ENCODE measurements at regions not wholly inside any gene's neighbourhood (a gene's known extent, or its start where the extent isn't known, plus 50 kb on each side); places are given as distances from the start of the nearest gene placed in this dataset.

DNA sequence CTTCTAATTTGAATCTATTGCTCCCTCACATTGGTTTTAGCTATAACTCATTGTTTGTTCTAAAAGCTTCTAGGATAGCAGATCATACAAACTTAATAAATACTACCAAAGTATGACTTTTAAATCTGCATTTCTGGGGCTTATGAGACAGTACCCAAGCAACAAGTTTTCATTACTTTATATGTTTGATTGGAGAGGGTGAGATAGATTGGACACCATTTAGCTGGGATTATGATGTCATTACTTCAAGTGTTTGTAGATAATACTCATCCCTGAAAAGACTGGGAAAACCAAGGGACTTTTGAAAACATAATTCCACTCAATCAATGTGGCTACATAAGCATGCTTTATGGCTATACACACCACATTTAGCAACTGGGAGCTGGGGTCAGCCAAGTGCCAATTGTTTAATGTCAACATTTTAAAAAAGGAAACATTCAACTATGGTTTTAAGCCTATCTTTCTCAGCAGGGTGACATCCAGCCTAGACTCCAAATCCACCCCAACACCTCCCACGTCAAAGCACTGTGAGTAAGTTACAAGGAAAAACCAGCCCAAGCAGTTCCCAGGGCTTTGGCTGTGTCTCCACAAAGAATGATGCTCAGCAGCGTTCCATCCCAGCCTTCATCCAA is 119.9 kb downstream of the ETAA1 start:
- DNase-seq (ENCODE audit: low spot score): no peak

DNA sequence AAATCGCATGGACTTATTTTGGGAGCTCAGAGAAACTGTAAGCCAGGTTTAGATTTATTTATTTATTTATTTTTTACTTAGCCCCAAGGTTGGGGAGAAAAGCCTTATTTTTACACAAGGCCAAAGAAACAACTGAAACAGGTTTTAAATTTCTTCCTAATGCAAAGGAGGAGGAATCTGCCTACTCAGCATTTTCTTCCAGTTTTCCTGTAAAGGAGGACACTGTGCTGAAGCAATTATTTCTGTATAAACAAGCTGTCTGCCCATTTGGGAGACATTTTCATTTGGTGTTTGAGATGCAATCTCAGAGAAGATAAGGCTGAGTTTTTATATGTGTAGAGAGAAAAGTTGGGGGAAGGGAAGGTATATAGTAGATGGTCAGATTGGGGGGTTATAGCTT is 125.0 kb downstream of the ETAA1 start:
- no peak for DNase-seq (ENCODE audit: low spot score)

DNA sequence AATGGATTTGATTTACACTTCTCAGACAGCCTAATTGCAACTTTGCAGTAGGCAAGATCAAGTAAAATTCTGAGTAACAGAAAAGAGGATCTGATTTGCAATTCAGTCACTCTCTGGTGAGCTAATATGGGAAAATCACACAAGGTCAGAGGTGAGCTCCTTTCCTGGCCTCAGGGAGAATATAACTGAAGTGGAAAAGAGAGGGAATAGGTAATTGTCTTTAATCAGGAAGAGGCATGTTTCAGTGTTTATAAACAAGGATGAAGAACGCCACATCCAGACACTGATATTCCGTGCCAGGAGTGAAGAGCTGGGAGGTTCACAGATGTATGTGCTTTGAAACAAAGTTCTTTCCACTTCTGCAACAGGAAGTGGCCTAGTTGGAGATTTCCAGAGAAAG is 127.1 kb downstream of the ETAA1 start:
- DNase-seq (ENCODE audit: low spot score): no peak

DNA sequence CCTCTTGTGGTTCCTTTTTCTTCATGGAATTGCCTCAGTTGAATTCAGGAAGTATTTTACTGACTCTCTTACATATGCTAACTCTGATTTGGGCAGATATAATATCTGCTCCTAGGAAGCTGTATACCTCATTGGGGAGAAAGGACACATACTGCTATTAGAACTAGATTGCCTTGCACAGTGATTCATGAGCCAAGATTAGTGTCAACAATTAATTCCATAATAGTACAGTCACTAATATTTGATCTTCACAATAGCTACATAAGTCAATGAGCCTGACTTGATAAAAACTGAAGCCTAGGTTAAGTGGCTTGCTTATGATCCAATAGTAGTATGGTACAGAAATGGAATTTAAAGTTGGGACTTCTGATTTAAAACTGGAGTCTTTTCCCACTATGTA is 127.6 kb downstream of the ETAA1 start:
- no peak for DNase-seq (ENCODE audit: low spot score)

DNA sequence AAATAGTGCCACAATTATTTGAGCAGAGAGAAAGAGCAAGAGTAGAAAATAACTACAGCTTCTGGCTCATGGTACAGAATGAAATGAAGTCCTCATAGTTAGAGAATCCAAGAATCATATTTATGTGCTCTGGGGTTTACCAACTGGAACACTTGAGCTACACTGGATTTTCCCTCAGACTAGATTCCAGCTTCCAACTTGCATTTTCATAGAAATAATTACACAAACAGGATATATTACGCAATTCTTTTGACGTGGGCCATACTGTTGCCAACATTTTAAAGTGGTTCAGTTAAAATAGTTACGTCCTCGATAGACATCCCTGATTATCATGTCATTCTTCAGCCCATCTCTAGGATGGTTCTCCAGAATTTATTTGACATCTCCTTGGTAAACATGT is 129.2 kb downstream of the ETAA1 start:
- no peak for DNase-seq (ENCODE audit: low spot score)

DNA sequence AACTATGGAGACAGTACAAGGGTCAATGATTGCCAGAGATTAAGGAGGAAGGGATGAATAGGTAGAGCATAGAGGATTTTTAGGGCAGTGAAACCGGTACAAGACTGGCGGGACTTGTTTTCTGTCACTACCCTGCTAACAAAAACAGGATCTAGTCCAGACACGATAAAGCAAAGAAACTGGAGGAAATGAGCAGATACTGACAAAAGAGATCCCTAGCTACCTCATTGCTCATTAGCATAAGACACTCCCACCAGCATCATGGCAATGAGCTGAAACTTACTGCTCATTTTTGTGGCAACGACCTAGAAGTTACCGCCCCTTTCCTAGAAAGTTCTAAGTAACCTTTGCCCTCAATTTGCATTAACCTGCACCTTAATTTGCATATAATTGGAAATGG is 131.2 kb downstream of the ETAA1 start:
- no peak for DNase-seq (ENCODE audit: low spot score)

DNA sequence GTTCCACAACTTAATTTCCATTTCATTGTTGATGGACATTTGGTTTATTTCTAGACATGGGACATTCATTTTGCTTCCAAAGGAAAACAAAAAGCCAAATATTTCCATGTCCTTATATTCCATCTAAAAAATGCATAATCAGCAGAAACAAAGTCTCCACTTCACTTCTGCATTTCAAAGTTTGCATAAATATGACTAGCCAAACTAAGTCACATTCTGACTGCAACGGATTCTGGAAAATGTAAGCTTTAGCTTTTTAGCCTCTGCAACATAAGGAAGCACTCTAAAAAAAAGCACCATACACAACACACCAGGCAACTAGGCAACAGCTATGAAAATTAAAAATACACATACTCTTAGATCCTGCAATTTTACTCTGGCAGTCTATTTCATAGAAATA is 135.3 kb downstream of the ETAA1 start:
- DNase-seq (ENCODE audit: low spot score): no peak

DNA sequence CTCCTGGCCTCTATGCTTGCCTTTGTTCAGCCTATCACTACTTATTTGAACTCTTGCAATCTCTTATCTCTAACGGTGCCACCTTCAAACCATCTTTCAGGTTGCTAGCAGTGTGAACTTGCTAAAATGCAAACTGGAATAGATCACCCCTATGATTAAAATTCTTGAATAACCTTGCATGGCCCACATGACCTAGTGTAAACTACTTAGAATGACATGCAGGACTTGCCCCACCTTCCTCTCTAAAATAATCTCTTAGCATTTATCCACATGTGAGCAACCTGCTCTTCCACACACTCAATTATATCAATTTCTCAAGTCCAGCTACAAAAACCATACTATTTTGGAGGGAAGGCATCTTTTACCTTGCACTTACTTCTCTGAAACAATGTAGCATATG is 137.6 kb downstream of the ETAA1 start:
- no peak for DNase-seq (ENCODE audit: low spot score)

DNA sequence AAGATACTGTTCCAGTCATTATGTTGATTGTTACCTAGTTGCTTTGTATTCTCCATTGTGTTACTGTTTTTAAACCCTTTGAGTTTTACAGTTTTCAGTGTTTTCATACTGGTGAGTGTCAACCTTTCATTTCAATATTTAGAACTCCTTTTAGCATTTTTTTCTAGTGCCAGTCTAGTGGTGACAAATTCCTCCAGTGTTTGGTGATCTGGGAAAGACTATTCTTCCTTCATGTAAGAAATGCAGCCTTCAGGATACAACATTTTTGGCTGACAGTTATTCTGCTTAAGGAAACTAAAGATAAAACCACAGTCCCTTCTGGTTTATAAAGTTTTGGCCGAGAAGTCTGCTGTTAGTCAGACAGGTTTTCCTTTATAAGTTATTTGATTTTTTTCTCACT is 143.8 kb downstream of the ETAA1 start:
- no peak for DNase-seq (ENCODE audit: low spot score)

DNA sequence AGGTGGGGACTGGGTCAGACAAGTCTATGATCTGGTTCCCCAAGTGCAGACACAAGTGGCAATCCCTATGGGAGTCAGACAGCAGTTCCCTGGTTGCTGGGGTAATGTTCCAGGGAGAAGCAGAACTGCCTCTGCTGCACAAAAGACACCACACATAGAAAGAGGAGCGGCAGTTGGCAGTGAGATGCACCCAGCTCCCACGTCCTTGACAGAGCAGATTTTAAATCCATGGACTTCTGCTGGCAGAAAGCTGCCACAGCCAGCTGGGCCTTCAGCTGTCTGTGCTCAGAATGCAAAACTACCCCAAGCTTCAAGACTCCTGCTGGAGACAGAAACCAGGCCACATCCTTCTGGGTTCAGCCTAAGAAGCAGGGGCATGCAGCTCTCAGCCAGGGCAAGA is 147.2 kb downstream of the ETAA1 start:
- no peak for DNase-seq (ENCODE audit: low spot score)

DNA sequence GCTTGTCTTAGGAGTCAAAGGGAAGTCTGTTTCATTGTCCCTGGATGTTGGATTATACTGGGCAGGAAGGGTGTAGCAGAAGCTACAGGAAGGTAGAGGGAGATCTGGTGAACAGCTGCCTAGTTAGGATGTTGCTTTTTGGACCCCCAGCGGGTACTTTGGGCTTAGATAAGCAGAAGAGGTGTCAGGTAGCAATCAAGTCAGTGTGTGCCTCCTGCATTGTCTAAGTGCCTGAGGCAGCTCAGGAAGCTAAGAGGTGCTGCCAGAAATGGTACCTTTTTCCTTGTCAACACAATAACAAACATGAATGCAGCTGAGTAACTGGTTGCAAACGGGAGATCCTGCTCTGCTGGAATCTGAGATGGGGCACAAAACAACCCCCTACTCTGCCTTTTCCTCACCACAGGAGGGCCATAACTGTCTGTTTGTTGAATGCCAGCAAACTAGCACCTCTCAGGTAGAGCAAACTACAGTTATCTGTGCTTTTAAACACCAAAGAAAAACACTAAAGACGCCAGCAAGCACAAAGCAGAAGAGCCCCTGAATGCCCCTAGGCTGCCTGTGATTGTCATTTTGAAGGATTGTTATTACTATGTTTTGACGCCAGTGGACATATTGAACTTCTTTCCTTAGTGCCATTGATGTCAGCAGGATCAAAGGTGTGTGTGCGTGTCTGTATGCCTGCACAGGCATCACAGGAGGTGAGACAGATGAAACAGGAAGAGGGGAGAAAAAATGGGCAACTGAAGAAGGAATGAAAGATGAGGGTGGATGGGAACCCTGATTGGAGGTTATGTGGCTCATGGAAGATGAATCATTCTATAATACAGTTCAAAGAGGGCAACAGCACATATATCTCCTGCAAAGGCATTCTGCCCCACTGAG is 151.4 kb downstream of the ETAA1 start:
- DNase-seq (ENCODE audit: low spot score): no peak

DNA sequence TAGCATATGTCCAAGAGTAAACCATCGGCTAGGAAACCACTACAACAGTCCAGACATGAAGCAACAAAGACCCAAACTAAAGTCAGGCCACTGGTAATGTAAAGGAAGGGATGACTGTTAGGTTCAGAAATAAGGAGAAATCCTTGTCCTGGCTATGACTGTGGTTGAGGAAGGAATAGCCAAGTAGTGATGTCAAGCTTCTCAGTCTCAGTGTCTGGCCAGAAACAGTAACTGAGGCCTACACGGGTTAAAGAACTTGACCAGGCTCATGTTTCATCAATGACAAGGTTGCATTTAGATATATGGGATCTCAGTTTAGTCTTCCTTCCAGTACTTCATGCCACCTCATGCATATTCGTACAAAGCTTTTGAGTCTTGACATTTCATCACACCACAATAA is 162.0 kb downstream of the ETAA1 start:
- no peak for DNase-seq (ENCODE audit: low spot score)

DNA sequence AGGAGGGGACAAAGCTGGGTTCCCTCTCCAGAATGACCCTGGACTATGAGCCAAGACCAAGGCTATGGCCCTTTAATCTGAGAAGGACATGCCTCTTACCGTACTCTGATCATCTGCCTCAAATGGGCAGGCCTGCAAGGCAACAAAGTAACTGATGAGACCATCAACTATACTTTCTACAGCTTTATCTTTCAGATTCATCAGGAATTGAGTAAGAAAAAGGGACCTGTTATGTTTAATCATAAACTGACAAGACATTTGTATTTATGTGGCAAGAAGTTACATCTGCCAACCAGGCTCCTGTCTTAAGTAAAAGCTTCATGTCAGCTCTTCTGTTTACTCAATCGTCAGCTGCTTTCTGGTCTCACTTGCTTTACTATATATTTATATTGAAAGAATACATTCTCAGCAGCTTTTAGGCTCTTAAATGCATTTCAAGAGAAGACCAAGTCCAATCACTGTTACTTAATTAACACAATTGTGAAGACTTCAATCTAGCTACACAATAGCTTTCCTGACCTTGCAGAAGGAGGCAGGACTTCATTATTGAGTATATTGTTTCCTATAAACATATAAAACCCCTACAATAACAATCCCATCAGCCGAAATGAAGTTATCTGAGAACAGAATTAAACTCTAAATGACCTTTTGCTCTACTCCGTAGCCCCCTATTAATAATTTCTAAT is 163.8 kb downstream of the ETAA1 start:
- DNase-seq (ENCODE audit: low spot score): no peak

DNA sequence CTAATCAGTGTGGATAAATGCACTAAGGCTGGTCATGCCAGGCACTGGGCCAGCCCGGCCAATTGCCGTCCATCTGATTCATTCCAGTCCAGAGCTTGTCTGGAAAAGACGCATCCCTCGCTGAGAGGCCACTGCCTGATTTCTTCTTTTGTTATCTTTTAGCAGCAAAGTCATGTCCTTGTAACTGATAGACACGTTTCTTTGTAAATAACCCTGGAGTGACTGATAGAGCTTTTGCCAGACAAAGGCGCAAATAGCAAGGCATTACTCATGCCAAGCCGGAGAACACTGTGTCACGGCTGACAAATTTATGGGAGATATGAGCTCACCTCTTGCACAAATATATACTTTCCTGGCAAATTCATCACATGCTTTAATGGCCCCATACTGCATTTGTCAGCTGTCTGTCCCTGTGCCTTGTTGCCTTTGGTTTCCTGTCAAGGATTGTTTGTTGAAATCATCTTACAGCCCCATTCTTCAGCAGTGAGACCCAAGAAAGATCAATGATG is 164.4 kb downstream of the ETAA1 start:
- no peak for DNase-seq (ENCODE audit: low spot score)

DNA sequence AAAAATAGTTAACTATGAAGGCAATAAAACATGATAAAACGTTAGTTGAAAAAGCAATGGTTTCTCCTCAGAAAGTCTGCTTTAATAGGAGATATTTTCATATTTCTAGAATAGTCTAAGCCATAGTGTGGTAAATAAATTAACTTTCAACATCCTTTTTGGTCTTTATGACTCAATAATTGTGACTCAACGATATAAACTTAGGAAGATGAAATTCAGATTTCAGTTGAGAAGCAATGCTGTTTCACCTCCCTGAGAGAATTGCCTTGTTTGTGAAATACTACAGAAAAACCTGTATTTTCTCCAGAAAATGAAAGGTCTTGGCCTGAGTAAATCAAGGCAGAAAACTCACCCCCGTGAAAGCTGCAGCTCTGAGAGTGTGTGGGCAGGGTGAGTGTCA is 166.9 kb downstream of the ETAA1 start:
- DNase-seq (ENCODE audit: low spot score): no peak

DNA sequence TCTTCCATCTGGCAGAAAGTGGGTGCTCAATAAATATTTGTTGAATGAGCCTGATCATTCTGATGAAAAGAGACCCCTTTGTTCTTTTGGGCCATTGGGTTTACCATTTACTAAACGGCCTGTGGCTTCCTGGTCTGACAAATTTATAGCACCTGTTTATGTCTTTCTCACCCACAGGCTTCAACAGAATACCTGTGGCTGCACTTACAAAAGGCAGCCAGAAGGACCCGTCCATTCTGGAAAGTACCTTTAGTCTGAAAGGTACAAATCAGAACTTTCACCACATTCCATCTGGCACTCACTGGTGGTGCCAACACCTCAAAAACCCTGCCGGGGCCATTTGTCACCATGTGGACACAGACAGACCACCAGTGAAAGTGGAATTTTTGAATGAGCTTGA is 167.5 kb downstream of the ETAA1 start:
- no peak for DNase-seq (ENCODE audit: low spot score)

DNA sequence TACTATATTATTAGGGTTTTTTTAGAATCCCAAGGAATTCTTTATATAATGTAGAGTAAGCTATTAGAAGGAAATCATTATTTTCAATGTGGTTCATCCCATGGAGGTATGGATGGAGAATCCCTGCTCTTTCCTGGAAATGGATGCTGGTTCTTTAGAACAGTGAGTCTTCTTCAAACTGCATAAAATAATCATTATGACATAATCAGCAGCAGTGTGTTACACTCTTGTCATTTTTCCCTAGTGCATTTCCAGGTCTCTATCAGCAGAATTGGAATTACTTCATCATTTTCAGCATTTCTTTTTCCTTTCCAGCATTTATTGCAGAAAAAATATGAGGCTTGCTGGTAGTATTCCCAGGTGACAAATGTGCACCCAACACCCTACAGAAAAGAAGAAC is 168.1 kb downstream of the ETAA1 start:
- no peak for DNase-seq (ENCODE audit: low spot score)

DNA sequence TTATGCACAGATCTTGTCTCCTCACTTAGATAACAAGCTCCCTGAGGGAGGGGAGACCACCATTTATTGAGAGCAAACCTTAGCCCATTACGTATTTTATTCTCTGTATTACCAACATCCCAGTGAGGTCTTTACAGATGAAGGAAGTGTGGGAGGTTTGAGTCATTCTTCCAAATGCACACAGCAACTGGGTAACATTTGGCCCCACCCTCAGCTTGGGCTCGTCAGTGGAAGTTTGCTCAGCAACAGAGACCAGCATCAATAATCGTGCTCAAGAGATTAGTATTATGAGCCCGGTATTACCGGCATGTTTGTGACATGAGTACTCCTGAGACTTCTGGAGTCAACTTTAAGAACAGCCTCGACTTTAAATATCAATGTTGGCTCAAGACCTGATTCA is 168.6 kb downstream of the ETAA1 start:
- no peak for DNase-seq (ENCODE audit: low spot score)

DNA sequence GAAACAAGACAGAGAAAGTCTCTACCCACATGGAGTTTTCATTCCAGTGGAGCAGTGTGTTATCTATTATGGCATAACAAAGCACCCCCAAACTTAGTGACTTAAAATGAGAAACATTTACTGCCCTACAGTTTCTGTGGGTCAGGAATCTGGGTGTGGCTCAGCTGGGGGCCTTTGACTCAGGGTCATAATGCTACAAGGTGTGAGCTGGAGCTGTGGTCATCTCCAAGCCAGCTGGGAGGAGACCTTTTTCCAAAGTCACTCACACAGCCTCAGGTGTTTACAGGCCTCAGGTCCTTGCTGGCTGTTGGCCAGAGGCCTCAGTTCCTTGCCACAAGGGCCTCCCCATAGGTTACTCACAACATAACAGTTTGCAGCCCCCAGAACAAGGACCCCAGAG is 169.2 kb downstream of the ETAA1 start:
- no peak for DNase-seq (ENCODE audit: low spot score)

DNA sequence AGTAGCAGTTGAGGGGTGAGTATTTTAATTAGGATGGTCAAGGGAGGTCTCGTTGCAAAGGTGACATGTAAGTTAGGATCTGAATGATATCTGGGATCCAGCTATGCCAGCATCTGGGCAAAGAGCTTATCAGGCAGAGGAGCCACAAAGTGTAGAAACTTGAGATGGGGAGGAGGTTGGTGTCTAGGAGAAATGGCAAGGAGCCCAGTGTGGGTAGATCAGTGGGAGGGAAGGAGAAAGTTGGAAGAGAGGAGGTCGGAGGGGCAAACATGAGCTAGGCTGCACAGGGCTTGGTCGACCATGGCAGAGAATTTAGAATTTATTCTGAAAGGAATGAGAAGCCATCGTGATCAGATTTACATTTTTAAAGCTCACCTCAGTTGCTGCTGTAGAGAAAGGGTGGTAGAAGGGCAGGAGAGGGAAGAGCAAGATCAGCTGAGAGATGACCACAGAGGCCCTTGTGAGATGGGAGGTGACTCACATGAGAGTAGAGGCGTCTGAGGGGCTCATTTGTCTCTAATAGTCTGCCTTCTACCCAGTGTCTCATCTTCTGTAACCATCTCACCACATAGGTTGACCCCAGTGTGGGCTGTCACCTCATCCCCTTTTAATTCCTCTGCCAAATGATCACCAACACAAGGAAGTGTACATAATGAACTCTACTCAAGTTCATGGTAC is 170.0 kb downstream of the ETAA1 start:
- no peak for DNase-seq (ENCODE audit: low spot score)

DNA sequence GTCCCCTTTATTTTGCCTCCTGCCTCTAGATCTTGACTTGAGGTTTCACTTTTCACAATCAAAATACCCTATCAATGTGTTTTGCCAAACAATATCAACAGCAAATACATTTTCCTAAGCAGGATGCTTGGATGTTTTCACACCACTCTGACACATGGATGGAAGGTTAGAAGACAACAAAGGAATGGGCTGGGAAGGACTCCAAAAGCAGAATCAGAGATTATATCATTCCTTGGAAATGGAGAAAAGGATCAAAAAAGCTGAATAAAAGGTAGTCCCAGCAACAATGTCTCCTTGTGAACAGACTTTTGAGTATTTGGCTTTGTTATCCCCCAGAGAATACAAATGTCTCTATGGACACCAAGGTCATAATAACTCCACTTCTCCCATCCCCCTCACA is 170.8 kb downstream of the ETAA1 start:
- DNase-seq (ENCODE audit: low spot score): no peak

DNA sequence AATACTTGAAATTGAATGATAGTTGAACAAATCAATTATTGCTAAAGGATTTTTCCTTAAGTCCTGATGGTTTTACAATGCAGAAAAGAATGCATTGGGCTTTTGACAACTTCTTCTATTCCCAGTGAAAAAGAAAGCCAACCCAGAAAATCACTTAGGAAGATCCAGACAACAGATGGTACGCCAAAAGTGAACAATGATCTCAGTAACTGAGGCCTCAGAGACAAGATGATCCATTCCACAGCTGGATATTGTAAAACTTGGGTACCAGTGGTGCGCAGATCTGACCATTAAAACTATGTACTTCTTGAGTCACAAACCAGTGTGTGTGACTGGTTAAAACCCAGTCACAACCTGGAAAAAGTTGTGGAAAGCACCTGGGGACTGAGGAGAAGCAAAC is 173.5 kb downstream of the ETAA1 start:
- DNase-seq (ENCODE audit: low spot score): no peak

Measured in CD4-positive, alpha-beta T cell treated with Interleukin-2 at 100 ng/mL for 4 hours (primary cell).